ENCODE measurements at regions not wholly inside any gene's neighbourhood (a gene's known extent, or its start where the extent isn't known, plus 50 kb on each side); places are given as distances from the start of the nearest gene placed in this dataset.
"Not testable (repeated sequence)": the region's sequence is repeated elsewhere in the genome, so short reads cannot be mapped to it uniquely, and the experiment has no call there.

- not testable (repeated sequence) for DNase-seq
These were observed 77.9 kb downstream of the NR4A2 start for GRCh38 chr2:156254637-156255067.

- no peak for DNase-seq
These were observed 78.8 kb downstream of the NR4A2 start for GRCh38 chr2:156253765-156254164.

- DNase-seq: no peak
These were observed 89.6 kb downstream of the NR4A2 start for GRCh38 chr2:156242874-156243273.

GRCh38 chr2:156237558-156237957 lies 95.0 kb downstream of the NR4A2 start:
- no peak for DNase-seq

GRCh38 chr2:156229724-156230362 lies 102.7 kb downstream of the NR4A2 start:
- no peak for DNase-seq

GRCh38 chr2:156223328-156223727 lies 109.2 kb downstream of the NR4A2 start:
- DNase-seq: not testable (repeated sequence)

- DNase-seq: no peak
These were observed 110.8 kb downstream of the NR4A2 start for GRCh38 chr2:156221703-156222102.

- no peak for DNase-seq
These were observed 112.9 kb downstream of the NR4A2 start for GRCh38 chr2:156219491-156220100.

- DNase-seq: no peak
These were observed 116.9 kb downstream of the NR4A2 start for GRCh38 chr2:156215656-156216055.

GRCh38 chr2:156211318-156211717 lies 121.2 kb downstream of the NR4A2 start:
- DNase-seq: no peak

- DNase-seq: no peak
These were observed 126.2 kb downstream of the NR4A2 start for GRCh38 chr2:156206355-156206754.

- DNase-seq: no peak
These were observed 132.9 kb downstream of the NR4A2 start for GRCh38 chr2:156199588-156199987.

GRCh38 chr2:156196031-156196430 lies 136.5 kb downstream of the NR4A2 start:
- no peak for DNase-seq

GRCh38 chr2:156192468-156192867 lies 140.1 kb downstream of the NR4A2 start:
- DNase-seq: peak in 1 of 2 donors; percentile 1

- no peak for DNase-seq
These were observed 141.0 kb downstream of the NR4A2 start for GRCh38 chr2:156191527-156191926.

GRCh38 chr2:156190517-156190916 lies 142.0 kb downstream of the NR4A2 start:
- DNase-seq: no peak

- DNase-seq: no peak
These were observed 142.9 kb downstream of the NR4A2 start for GRCh38 chr2:156189584-156189983.

- no peak for DNase-seq
These were observed 143.4 kb downstream of the NR4A2 start for GRCh38 chr2:156189143-156189542.

GRCh38 chr2:156182132-156182531 lies 150.4 kb downstream of the NR4A2 start:
- no peak for DNase-seq

GRCh38 chr2:156181208-156181607 lies 151.3 kb downstream of the NR4A2 start:
- no peak for DNase-seq

GRCh38 chr2:156177654-156178053 lies 154.9 kb downstream of the NR4A2 start:
- no peak for DNase-seq

- no peak for DNase-seq
These were observed 156.6 kb downstream of the NR4A2 start for GRCh38 chr2:156175946-156176345.

- no peak for DNase-seq
These were observed 161.6 kb downstream of the NR4A2 start for GRCh38 chr2:156170929-156171328.

- no peak for DNase-seq
These were observed 166.8 kb downstream of the NR4A2 start for GRCh38 chr2:156165742-156166141.

All from activated CD4-positive, alpha-beta T cell treated with anti-CD3 and anti-CD28 coated beads for 4 hours (primary cell).